Vagina (tissue), 2 donors: ENCODE measurements at regions not wholly inside any gene's neighbourhood (a gene's known extent, or its start where the extent isn't known, plus 50 kb on each side); places are given as distances from the start of the nearest gene placed in this dataset.

Experiments used
- POLR2A ChIP-seq, 2 donors: fragments of 450-650 bp; IDR thresholded peaks; one replicate each; pipeline ENCODE4 v1.6.1; 2017; ENCODE audit warnings: antibody characterized with exemption in 2 of 2, mild to moderate bottlenecking in 2 of 2, moderate library complexity in 2 of 2
- POLR2AphosphoS5 ChIP-seq, 2 donors: sonication (generic); formaldehyde crosslinking; IDR thresholded peaks; one replicate each; pipeline ENCODE4 v1.9.0; 2017; ENCODE audit warnings: antibody characterized with exemption in 2 of 2, mild to moderate bottlenecking in 2 of 2, low read depth in 1 of 2; ENCODE audit not compliant: insufficient read depth in 1 of 2

- TF ChIP-seq POLR2AphosphoS5 (IDR thresholded peaks at IDR 0.05; ENCODE audit: insufficient read depth in 1 of 2, low read depth in 1 of 2) (no peak), POLR2A (IDR thresholded peaks at IDR 0.05) (no peak)
These were observed 163.0 kb upstream of the FRMD6 start for GRCh38 chr14:51488569-51489220.
